NCI-H1436 treated with DMSO at 0.1 percent for 48 hours (cell line): ENCODE measurements at regions not wholly inside any gene's neighbourhood (a gene's known extent, or its start where the extent isn't known, plus 50 kb on each side); places are given as distances from the start of the nearest gene placed in this dataset.
"Not testable (repeated sequence)": the region's sequence is repeated elsewhere in the genome, so short reads cannot be mapped to it uniquely, and the experiment has no call there.

Experiments
- DNase-seq: peaks from one replicate; lab custom pipeline; 2025; lab: John Stamatoyannopoulos, UW

GRCh38 chr6:2376429-2377355, 131.3 kb upstream of the GMDS start:
- DNase-seq: no peak

- DNase-seq: no peak
These were observed 130.0 kb upstream of the GMDS start for GRCh38 chr6:2375443-2375842.

- no peak for DNase-seq
These were observed 124.2 kb upstream of the GMDS start for GRCh38 chr6:2369606-2370005.

GRCh38 chr6:2363211-2363610, 117.8 kb upstream of the GMDS start:
- no peak for DNase-seq

- DNase-seq: no peak
These were observed 115.8 kb upstream of the GMDS start for GRCh38 chr6:2361195-2361594.

- no peak for DNase-seq
These were observed 115.3 kb upstream of the GMDS start for GRCh38 chr6:2360716-2361115.

GRCh38 chr6:2360126-2360525, 114.7 kb upstream of the GMDS start:
- DNase-seq: no peak

GRCh38 chr6:2355150-2355549, 109.7 kb upstream of the GMDS start:
- no peak for DNase-seq

- no peak for DNase-seq
These were observed 108.7 kb upstream of the GMDS start for GRCh38 chr6:2354138-2354491.

- DNase-seq: peak; percentile 11
These were observed 108.2 kb upstream of the GMDS start for GRCh38 chr6:2353412-2354137.

- DNase-seq: no peak
These were observed 106.5 kb upstream of the GMDS start for GRCh38 chr6:2351807-2352431.

GRCh38 chr6:2351090-2351489, 105.7 kb upstream of the GMDS start:
- no peak for DNase-seq

- DNase-seq: no peak
These were observed 100.7 kb upstream of the GMDS start for GRCh38 chr6:2346078-2346477.

GRCh38 chr6:2344319-2344905, 99.0 kb upstream of the GMDS start:
- DNase-seq: no peak

- no peak for DNase-seq
These were observed 82.2 kb upstream of the GMDS start for GRCh38 chr6:2327591-2327990.

GRCh38 chr6:2324166-2324953, 79.0 kb upstream of the GMDS start:
- DNase-seq: no peak

GRCh38 chr6:2317498-2317897, 72.1 kb upstream of the GMDS start:
- not testable (repeated sequence) for DNase-seq

- DNase-seq: no peak
These were observed 69.2 kb upstream of the GMDS start for GRCh38 chr6:2314641-2315040.

- no peak for DNase-seq
These were observed 64.6 kb upstream of the GMDS start for GRCh38 chr6:2310042-2310441.

GRCh38 chr6:2309122-2309521, 63.7 kb upstream of the GMDS start:
- no peak for DNase-seq

- no peak for DNase-seq
These were observed 62.4 kb upstream of the GMDS start for GRCh38 chr6:2307799-2308198.

- DNase-seq: no peak
These were observed 60.5 kb upstream of the GMDS start for GRCh38 chr6:2305951-2306350.
